B cell (primary cell): ENCODE measurements at regions not wholly inside any gene's neighbourhood (a gene's known extent, or its start where the extent isn't known, plus 50 kb on each side); places are given as distances from the start of the nearest gene placed in this dataset.

Experiments
- ATAC-seq: fragments of 200-7000 bp; cut with Tn5 transposase; one replicate; pipeline ENCODE4 v1.10.0; 2021; ENCODE audit warnings: low read depth, mild to moderate bottlenecking, moderate number of reproducible peaks, moderate library complexity
- CTCF ChIA-PET: fragments of 350-600 bp; sonication (Branson Sonifier 250); formaldehyde crosslinking; loops from one replicate; lab custom pipeline; 2021; ENCODE audit warnings: antibody characterized with exemption, inconsistent platforms; lab: Charles Lee
- POLR2A ChIA-PET: fragments of 350-600 bp; sonication (Branson Sonifier 250); formaldehyde crosslinking; loops from one replicate; lab custom pipeline; 2021; ENCODE audit warnings: antibody characterized with exemption; lab: Charles Lee
- DNase-seq: peaks from one replicate; pipeline ENCODE4 v3.0.0; 2013
- H2AFZ ChIP-seq: 2 replicates; pipeline ENCODE4 v1.6.1; 2012; ENCODE audit warnings: mild to moderate bottlenecking, low read depth, low read length; ENCODE audit not compliant: insufficient read depth, poor library complexity, severe bottlenecking
- H3K27ac ChIP-seq, 2 donors: 1 replicate in 1 of 2; 2 replicates in 1 of 2; pipeline ENCODE4 v1.5.1; 2012 to 2013; ENCODE audit warnings: low read length in 2 of 2, mild to moderate bottlenecking in 2 of 2, moderate library complexity in 1 of 2
- H3K27me3 ChIP-seq, 4 experiments: fragments of 200-600 bp in 1 of 4; sonication (generic) in 1 of 4; replicated peaks in 1 of 4; 1 replicate in 2 of 4; 2 replicates in 2 of 4; pipeline versions ENCODE4 v1.6.1 to v1.7.0; 2013 to 2016; ENCODE audit warnings: low read length in 3 of 4, mild to moderate bottlenecking in 2 of 4, mixed read lengths in 1 of 4, moderate library complexity in 1 of 4; ENCODE audit not compliant: insufficient read depth in 4 of 4, control insufficient read depth in 3 of 4; ENCODE audit errors: control extremely low read depth in 1 of 4
- H3K36me3 ChIP-seq, 2 experiments: replicated peaks in 1 of 2; 1 replicate in 1 of 2; 2 replicates in 1 of 2; pipeline versions ENCODE4 v1.6.1 to v1.7.1; 2013; ENCODE audit warnings: low read length in 1 of 2; ENCODE audit not compliant: insufficient read depth in 2 of 2, control insufficient read depth in 1 of 2; ENCODE audit errors: control extremely low read depth in 1 of 2, extremely low read depth in 1 of 2
- H3K4me1 ChIP-seq, 2 donors: fragments of 200-600 bp in 1 of 2; sonication (generic) in 1 of 2; 1 replicate in 1 of 2; 2 replicates in 1 of 2; pipeline versions ENCODE4 v1.5.1 to v1.6.1; 2013 to 2017; ENCODE audit warnings: low read length in 2 of 2; ENCODE audit not compliant: control insufficient read depth in 2 of 2, insufficient read depth in 2 of 2
- H3K4me2 ChIP-seq: replicated peaks from 2 replicates; pipeline ENCODE3; 2012; ENCODE audit warnings: mild to moderate bottlenecking, low read depth, low read length; ENCODE audit not compliant: poor library complexity, severe bottlenecking
- H3K4me3 ChIP-seq, 5 experiments: fragments of 200-600 bp in 1 of 5; sonication (generic) in 1 of 5; 1 replicate in 3 of 5; 2 replicates in 2 of 5; pipeline versions ENCODE4 v1.5.1 to v1.7.0; 2011 to 2016; ENCODE audit warnings: low read length in 4 of 5, mild to moderate bottlenecking in 4 of 5, low read depth in 2 of 5, control low read depth in 1 of 5, moderate library complexity in 1 of 5; ENCODE audit not compliant: insufficient read depth in 1 of 5; ENCODE audit errors: control extremely low read depth in 1 of 5, extremely low read depth in 1 of 5
- H3K79me2 ChIP-seq: fragments of 200-600 bp; sonication (generic); one replicate; pipeline ENCODE4 v1.6.0; 2016; ENCODE audit warnings: low read length; ENCODE audit not compliant: control insufficient read depth, insufficient read depth
- H3K9ac ChIP-seq: fragments of 200-600 bp; sonication (generic); 2 replicates; pipeline ENCODE4 v1.6.1; 2017; ENCODE audit warnings: mild to moderate bottlenecking, low read length, moderate library complexity
- H3K9me3 ChIP-seq, 3 donors: one replicate each; pipeline versions ENCODE4 v1.6.1 to v1.7.1; 2013; ENCODE audit warnings: low read length in 2 of 3; ENCODE audit not compliant: control insufficient read depth in 2 of 3, insufficient read depth in 1 of 3; ENCODE audit errors: control extremely low read depth in 1 of 3
- H4K20me1 ChIP-seq: 2 replicates; pipeline ENCODE4 v1.6.0; 2012; ENCODE audit warnings: mild to moderate bottlenecking, low read length; ENCODE audit not compliant: insufficient read depth, control insufficient read depth, poor library complexity, severe bottlenecking
- H3K27ac Mint-ChIP-seq: one replicate; pipeline ENCODE4 v1.8.0; 2021; ENCODE audit warnings: mixed read lengths
- H3K27me3 Mint-ChIP-seq: one replicate; pipeline ENCODE4 v1.8.0; 2021; ENCODE audit warnings: mixed read lengths
- H3K4me1 Mint-ChIP-seq: one replicate; pipeline ENCODE4 v1.8.0; 2021; ENCODE audit warnings: mixed read lengths
- H3K4me3 Mint-ChIP-seq: one replicate; pipeline ENCODE4 v1.8.0; 2021; ENCODE audit warnings: mixed read lengths
- H3K9me3 Mint-ChIP-seq: one replicate; pipeline ENCODE4 v1.8.0; 2022; ENCODE audit warnings: mixed read lengths; ENCODE audit not compliant: insufficient read depth
- CTCF ChIP-seq: fragments of 200-600 bp; IDR thresholded peaks from one replicate; pipeline ENCODE4 v1.8.0; 2022; ENCODE audit warnings: antibody characterized with exemption, mild to moderate bottlenecking
- EZH2 ChIP-seq: IDR thresholded peaks from 2 replicates; pipeline ENCODE4 v1.6.1; 2012; ENCODE audit warnings: borderline replicate concordance, low read depth, mild to moderate bottlenecking, moderate library complexity, low read length; ENCODE audit not compliant: insufficient read depth, poor library complexity, severe bottlenecking
- WGBS: methylation state at CpG from one replicate; pipeline ENCODE4 v1.1.5; 2013; ENCODE audit warnings: missing lambda C conversion rate; ENCODE audit not compliant: insufficient coverage; 5-methylcytosine and 5-hydroxymethylcytosine counted together
- intact Hi-C: fragments of 100-400 bp; cut with micrococcal nuclease; formaldehyde crosslinking; loops from one replicate; pipeline ENCODE4 v1.10.0; 2022

DNA sequence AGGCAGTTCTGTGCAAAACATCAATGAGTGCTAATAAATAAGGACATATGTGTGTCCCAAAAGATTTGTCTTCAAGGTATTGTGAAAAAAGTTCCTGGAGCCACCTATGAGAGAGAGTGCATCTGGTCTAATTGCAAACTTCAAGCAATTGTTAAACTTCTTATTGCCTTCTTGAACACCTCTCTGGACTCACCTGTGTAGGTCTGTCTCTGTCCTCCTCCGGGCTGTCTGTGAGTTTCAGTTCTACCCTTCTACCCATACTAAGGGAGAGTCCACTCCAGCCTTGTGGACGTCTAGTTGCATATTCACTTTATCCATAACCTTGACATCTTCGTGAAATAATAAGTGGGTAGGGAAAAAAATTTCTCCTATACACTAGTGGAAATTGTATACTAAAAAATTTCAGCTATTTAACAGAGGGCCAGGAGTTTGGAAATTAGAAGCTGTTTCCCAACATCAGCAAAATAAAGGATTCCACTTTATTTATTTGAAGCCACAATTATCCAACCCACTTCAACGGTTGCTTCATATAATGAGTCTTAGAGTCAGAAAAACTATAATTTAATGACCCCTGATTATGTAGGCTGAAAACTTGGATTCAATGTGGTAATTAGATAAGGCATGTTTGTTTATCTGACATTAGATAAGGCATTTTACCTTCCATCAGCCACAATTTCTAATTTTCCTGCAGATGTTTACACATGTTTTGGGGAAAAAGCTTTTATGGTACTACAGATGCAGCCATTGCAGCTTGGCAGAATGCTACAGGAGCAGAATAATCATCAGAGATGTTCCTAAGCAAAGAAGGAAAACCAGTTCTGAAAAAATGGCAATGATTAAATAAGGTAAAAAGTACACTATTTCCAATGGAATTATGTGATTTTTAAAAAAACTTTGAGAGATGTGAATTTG is 150.8 kb upstream of the FAM3C start:
- Mint-ChIP-seq H3K27me3 (no peaks in the 10 kb centered on the region), H3K4me1 (peaks cover 9% of the 10 kb centered on the region), H3K27ac (no peak overlapping the region), H3K4me3 (no peak overlapping the region), H3K9me3 (no peaks in the 10 kb centered on the region)
- intact Hi-C loops: loop anchor here (1.0 to 10.0 kb wide), 6 partner anchors 112 to 560 kb away; partner anchors contain the start of genes CPED1 and FAM3C
- DNase-seq: no peak
- H3K36me3 ChIP-seq: no peaks in the 10 kb centered on the region
- no peaks in the 10 kb centered on the region for H3K79me2 ChIP-seq
- TF ChIP-seq EZH2: no peak
- no peak for TF ChIP-seq CTCF
- no peak overlapping the region for H3K4me3 ChIP-seq
- H3K4me1 ChIP-seq: no peaks in the 10 kb centered on the region
- 67% methylated on average over 1 of the region's 4 CpGs for WGBS
- no peak overlapping the region for H3K27ac ChIP-seq
- H3K9me3 ChIP-seq: no peaks in the 10 kb centered on the region
- POLR2A ChIA-PET: interaction anchor here (0.6 kb wide), 1 partner anchor 109 kb away, joined by 6 read pairs; no protein-coding TSS in a partner anchor
- CTCF ChIA-PET: interaction anchor here (0.6 to 3.8 kb wide), 28 partner anchors 11 to 559 kb away, joined by 3 to 169 read pairs (median 4); partner anchors contain the start of genes CPED1 and FAM3C
- H3K4me2 ChIP-seq: no peak overlapping the region
- no peak overlapping the region for H2AFZ ChIP-seq
- no peaks in the 10 kb centered on the region for H4K20me1 ChIP-seq
- no peak for ATAC-seq
- no peak overlapping the region for H3K9ac ChIP-seq
- H3K27me3 ChIP-seq: no peaks in the 10 kb centered on the region

DNA sequence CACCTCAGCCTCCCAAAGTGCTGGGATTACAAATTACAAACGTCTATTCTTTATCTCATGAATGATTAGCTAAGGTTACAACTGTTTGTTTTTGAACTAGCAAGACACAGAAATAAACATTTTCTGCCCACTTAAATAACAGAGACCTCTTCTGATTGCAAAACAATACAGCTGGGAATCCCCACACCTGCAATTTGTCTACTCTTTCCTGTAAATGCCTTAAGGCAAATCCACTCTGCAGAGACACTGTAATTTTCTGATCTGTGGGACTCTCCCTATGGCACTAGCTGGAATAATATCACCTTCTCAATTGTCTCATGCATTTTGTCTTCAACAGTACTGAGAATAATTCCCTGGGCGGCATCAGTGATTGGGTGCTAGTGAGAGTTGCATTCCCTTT is 149.3 kb upstream of the FAM3C start:
- no peak for DNase-seq
- ChIA-PET CTCF (interaction anchor here (0.8 to 2.7 kb wide), 9 partner anchors 25 to 419 kb away, joined by 3 to 27 read pairs (median 3); partner anchors contain the start of gene FAM3C), POLR2A (no interaction called here)
- H3K9ac ChIP-seq: no peak overlapping the region
- Mint-ChIP-seq H3K4me1 (peaks cover 9% of the 10 kb centered on the region), H3K9me3 (no peaks in the 10 kb centered on the region), H3K4me3 (no peak overlapping the region), H3K27ac (no peak overlapping the region), H3K27me3 (no peaks in the 10 kb centered on the region)
- no peak overlapping the region for H2AFZ ChIP-seq
- H4K20me1 ChIP-seq: no peaks in the 10 kb centered on the region
- H3K4me3 ChIP-seq: no peak overlapping the region
- no peak for ATAC-seq
- WGBS: no CpG with 5 or more reads among the region's 2 CpGs
- H3K4me2 ChIP-seq: no peak overlapping the region
- H3K27ac ChIP-seq: no peak overlapping the region
- H3K27me3 ChIP-seq: no peaks in the 10 kb centered on the region
- H3K4me1 ChIP-seq: no peaks in the 10 kb centered on the region
- H3K9me3 ChIP-seq: no peaks in the 10 kb centered on the region
- no peaks in the 10 kb centered on the region for H3K36me3 ChIP-seq
- TF ChIP-seq CTCF (no peak), EZH2 (no peak)
- no peaks in the 10 kb centered on the region for H3K79me2 ChIP-seq
- intact Hi-C loops: loop anchor here (5.0 to 10.0 kb wide), 3 partner anchors 111 to 558 kb away; partner anchors contain the start of gene CPED1
